NCI-H524 treated with DMSO at 0.1 percent for 48 hours (cell line): ENCODE measurements at regions not wholly inside any gene's neighbourhood (a gene's known extent, or its start where the extent isn't known, plus 50 kb on each side); places are given as distances from the start of the nearest gene placed in this dataset.

ENCODE experiments used
- DNase-seq: peaks from one replicate; lab custom pipeline; 2025; lab: John Stamatoyannopoulos, UW

DNA sequence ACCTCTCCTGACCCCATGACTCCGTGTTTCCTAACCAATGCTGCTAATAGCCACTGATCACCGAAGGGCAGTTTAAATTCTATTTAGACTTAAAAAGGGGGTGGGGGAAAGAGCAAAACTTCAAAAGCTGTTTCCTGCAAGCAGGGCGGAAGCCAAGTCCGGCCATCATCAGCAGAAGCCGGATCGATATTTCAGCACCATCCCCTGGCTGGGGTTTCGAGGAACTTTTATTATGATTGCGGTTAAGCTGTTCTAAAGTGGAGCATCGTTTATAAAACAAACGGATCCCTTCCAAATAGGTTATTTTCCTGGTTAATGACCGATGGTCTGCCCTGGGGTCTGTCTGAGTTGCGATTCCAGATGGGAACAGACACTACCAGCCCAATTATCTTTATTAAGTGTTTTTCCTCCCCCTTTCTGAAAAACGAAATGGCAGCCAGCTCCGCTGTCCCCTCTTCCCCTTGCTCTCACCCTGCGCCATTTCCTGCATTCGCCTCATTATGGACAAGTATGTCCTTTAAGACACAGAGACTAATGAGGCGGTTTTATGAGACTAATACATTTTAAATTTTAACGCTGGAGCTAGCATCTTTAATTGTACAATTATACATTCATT is 76.1 kb upstream of the IRX3 start:
- DNase-seq: no peak

DNA sequence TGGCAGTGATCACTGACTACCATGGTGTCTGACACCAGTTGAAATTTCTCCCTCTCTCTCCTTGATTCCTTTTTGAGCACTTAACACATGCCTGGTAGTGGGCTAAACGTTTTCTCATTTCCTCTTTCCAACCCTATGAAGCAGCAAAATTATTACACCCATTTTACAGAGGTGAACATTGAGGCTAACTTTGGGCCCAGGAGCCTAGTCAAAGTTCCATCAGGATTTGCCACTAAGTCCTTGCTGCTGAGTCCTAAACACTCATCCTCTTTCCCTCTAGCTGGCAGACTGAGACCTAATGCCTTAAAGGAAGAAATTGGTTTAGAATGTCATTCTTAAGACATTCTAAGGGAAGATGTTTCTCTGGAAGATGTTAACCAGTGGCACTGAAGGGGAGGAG is 74.7 kb upstream of the IRX3 start:
- no peak for DNase-seq

DNA sequence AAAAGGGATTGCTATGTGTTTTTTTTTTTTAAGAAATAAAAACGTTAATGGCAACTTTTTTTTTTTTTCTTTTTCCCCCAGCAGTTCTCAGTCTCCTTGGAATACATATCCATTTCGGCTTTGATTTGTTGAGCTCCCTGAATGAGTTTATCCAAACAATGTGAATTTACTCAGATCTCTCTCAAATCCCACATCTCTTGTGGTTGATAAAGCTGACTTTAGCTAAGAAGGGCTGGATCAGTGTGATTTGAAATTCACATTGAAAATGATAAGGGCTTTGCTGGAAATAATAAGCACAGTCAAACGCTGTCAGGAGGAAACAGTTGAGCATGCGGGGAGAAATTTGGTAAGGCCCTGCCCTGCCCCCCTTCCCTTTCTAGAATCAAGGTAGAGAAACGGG is 74.1 kb upstream of the IRX3 start:
- DNase-seq: no peak

DNA sequence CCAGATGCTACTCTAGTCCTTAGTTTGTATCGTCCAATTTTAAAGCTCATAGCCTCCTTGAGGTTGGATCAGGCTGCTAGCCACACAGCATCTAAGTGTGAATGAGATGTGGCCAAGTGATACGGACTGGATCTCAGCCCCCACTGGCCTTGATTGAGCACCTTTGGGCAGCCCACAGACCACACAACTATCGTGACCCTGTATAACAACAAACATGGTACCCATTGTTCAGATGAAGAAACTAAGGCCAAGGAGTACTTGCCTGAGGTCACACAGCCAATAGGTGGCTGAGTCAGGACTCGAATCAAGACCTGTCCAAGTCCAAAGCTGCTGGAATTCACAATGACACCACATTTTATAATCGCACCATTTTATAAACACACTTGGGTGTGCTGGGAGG is 73.0 kb upstream of the IRX3 start:
- no peak for DNase-seq

GRCh38 chr16:54359081-54359480 is 72.5 kb upstream of the IRX3 start:
- DNase-seq: no peak

- DNase-seq: no peak
These were observed 69.8 kb upstream of the IRX3 start for GRCh38 chr16:54356391-54356790.

DNA sequence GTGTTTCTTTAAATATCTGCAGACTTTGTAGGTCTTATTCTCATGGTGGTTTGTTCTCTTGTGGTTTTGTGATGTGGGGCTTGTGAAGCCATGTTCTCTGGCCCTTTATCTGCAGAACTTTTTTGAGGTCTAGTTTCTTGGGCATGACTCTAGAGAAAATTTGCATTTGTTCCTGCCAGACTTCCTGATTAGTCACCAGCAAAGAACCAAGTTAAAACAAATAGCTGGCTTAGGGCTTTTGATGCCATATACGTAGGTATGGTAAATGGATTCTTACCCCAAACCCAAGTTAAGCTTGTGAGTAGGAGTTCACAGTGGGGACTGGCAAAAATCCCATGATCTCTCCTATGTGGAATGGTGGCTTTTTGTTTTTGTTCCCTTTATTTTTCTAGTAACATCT is 68.7 kb upstream of the IRX3 start:
- no peak for DNase-seq

GRCh38 chr16:54353097-54353496 is 66.5 kb upstream of the IRX3 start:
- DNase-seq: no peak

- no peak for DNase-seq
These were observed 64.6 kb upstream of the IRX3 start for GRCh38 chr16:54351171-54351570.

- no peak for DNase-seq
These were observed 61.4 kb upstream of the IRX3 start for GRCh38 chr16:54347961-54348360.

DNA sequence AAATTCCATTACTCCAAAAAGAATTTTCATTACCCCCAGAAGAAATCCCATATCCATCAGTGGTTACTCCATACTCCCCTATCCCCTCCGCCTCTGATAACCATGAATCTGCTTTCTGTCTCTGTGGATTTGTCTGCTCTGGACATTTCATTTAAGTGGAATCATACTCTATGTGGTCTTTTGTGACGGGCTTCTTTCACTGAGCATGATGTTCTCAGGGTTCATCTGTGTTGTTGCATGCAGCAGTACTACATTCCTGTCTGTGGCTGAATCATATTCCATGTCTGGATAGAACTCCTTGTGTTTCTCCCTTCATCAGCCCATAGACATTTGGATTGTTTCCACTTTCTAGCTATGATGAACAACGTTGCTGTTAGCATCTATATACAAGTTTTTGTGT is 59.5 kb upstream of the IRX3 start:
- no peak for DNase-seq

- no peak for DNase-seq
These were observed 58.4 kb upstream of the IRX3 start for GRCh38 chr16:54344646-54345630.

DNA sequence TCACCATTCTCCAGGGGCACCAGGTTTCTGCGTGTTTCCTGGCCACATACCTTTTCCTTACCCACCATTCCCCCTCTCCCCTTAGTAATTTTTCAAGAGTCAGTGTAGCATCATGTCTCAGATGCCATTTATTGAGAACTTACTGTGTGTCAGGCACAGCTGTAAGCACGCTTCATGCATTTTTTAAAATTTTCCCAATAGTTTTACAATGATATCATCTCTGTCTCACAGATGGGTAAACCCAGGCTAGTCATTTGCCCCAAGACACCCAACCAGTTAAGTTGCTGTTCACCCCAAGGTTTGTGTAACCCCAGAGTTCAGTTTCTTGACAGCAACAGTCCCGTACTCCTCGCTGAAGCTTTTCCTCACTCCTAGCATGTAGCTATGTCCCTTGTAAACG is 56.4 kb upstream of the IRX3 start:
- DNase-seq: no peak

GRCh38 chr16:54341892-54342776 is 55.5 kb upstream of the IRX3 start:
- DNase-seq: no peak

DNA sequence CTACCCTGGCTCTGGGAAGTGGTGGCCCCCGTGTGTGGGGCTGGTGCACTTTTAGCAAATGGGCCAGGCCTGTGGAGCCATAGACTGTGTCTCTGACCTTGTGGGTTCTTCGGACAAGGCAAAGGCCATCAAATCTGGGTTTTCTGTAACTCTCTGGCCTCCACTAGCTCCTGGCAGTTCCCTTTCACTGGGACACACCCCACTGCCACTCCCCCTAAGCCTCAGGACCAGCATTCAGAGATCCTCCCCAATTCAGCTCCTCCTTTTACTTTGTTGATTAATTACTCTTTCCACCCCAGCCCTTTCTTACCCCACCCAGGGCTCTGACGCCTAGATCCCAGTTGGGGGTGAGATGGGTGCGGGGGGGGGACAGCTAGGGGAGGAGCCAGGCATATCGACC is 53.9 kb upstream of the IRX3 start:
- no peak for DNase-seq

DNA sequence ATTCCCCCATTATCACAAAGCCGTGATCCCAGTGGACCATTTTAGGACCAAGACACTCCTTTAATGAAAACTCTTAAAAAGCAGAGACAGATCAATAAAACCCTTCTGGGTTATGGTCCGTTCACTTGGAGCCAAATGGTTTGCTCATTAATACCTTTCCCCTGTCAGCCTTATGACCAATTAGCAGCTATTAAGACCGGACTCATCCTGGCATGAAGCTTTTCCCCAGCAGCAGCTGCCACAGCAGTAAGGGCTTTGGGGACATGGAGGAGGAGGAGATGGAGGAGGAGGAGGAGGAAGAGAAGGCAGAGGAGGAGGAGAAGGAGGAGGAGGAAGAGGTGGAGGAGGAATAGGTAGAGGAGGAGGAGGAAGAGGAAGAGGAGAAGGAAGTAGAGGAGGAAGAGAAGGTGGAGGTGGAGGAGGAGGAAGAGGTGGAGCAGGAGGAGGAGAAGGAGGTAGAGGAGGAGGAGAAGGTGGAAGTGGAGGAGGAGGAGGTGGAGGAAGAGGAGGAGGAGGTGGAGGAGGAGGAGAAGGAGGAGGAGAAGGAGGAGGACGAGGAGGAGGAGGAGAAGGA is 50.1 kb upstream of the IRX3 start:
- DNase-seq: no peak
